Hematopoietic multipotent progenitor cell (in vitro differentiated cells): ENCODE measurements at regions not wholly inside any gene's neighbourhood (a gene's known extent, or its start where the extent isn't known, plus 50 kb on each side); places are given as distances from the start of the nearest gene placed in this dataset.
"Not testable (repeated sequence)": the region's sequence is repeated elsewhere in the genome, so short reads cannot be mapped to it uniquely, and the experiment has no call there.

ENCODE experiments used
- DNase-seq, 3 donors: peaks; one replicate each; pipeline ENCODE4 v3.0.0-alpha.2; 2011 to 2015; ENCODE audit warnings: low read depth in 2 of 3, low spot score in 2 of 3

DNA sequence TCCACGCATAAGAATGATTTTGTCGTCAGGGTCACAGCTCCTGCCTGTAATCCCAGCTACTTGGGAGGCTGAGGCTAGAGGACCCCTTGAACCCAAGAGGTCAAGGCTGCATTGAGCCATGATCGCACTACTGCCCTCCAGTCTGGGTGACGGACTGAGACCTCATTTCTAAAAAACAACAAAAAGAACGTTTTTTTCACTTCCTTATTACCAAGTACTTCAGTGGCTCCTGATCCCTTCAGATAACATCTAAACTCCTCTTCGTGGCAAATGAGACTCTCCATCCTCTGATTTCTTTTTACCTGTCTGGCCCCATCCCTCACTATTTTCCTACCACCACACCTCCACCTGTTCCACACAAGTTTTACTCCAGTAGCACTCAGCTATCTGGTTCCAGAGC, 105.4 kb upstream of the TLK1 start:
- DNase-seq, result no peak

DNA sequence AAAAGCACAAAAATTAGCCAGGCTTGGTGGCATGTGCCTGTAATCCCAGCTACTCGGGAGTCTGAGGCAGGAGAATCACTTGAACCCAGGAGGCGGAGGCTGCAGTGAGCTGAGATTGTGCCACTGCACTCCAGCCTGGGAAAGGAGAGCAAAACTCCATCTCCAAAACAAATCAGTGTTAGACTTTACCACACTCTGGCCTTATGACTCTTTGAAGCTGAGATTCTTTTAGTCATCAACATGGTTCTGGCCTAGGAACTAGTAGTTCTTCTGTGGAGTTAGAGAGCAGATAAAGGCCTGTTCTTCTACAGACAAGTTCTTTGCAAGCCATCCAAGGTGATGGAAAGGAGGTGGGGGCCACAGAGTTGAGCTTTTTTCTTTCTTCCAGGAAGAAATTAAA, 100.8 kb upstream of the TLK1 start:
- not testable (repeated sequence) for DNase-seq

DNA sequence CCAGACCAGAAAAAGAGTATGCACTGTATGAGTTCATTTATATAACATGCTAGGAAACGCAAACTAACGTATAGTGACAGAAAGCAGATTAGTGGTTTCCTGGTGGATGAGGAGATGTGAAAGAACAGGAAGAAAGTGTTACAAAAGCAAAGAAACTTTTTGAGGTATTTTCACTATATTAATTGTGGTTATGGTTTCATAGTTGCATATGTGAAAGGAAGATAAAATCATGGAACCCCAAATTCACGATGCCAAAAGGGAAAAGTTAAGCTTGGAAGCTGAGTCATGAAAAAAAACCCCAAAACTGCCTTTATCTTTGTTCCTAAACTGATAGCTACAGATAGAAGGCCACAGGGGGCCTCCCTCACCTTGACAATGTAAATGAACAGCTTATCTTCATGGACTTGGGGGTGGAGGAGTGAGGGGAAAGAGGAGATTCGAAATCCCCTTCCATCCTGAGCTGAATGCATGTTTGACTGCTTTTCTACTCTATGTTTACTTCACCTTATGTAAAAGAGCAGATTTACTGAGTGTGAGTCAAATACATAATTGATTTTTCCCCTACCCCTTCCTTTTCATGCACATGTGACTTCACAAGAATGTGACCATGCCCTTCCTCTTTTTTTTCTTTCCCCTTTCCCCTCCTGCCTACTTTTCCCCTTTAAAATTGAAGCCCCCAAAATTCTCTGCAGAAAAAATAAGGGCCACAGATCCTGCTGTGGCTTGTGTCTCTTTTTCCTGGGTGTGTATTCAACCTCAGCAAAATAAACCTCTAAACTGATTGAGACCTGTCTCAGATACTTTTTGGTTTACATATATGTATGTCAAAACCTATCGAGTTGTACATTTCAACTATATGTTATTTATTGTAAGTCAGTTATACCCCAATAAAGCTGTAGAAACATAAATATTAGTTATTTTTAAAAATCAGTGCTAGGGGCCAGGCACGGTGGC, 100.1 kb upstream of the TLK1 start:
- DNase-seq, result peak in 2 of 3 donors; percentile 54 to 75

DNA sequence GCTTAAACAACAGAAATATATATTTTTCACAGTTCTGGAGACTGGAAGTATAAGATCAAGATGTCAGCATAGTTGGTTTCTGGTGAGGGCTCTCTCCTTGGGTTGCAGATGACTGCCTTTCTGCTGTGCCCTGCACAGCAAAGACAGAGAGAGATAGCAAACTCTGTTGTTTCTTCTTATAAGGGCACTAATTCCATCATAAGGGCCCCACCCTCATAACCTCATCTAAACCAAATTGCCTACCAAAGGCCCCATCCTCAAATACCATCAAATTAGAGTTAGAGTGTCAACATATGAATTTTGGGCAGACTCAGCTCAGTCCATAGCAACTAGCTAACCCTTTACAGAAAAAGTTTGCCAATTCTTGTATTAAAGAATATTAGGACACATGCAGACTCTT, 94.0 kb upstream of the TLK1 start:
- DNase-seq, result no peak

DNA sequence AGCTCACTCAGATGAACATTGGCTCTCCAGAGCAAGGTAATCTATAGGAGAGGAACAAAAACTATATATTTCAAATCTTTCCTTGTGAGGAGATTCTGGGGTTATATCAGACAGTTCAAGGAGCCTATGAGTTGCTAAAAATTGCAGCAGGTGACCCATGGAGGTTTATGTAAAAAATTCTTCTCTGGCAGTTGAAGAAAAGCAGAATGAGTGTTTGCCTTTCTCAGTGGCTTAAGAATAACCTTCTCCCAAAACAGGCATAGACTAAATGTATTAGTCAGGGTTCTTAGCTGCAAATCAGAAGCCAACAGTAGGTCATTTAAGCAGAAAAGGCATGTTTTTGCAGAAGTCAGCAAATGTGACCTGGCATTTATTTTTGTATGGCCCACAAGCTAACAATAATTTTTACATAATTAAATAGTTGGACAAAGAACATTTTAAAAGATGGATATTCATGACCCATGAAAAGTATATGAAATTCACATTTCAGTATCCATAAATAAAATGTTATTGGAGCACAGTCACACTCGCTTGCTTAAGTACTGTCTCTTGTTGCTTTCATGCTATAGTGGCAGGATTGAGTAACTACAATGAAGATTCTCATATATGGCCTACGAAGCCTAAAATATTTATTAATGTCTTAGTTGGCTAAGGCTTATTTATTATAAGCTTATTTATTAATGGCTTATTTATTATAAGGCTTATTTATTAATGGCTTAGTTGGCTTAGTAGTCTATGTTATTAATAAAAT, 93.4 kb upstream of the TLK1 start:
- DNase-seq, result no peak

DNA sequence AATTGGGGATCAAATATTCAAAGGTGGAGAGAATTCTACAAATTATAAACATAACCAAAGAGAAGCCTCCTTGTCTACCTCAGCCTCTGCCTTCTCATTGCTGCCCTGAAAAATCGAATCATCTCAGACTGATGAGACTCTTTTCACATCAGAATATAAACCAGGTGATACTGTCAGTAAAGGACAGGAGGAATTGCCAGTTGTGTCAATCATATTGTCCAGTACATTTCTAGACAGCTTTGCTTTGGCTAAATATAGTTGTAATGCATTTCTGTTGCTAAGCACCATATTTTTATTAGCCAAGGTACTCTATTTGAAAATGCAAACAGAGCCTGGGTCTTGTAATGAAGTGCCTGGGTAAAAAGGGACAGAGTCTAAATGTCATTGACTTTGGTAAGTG, 92.6 kb upstream of the TLK1 start:
- DNase-seq, result no peak

DNA sequence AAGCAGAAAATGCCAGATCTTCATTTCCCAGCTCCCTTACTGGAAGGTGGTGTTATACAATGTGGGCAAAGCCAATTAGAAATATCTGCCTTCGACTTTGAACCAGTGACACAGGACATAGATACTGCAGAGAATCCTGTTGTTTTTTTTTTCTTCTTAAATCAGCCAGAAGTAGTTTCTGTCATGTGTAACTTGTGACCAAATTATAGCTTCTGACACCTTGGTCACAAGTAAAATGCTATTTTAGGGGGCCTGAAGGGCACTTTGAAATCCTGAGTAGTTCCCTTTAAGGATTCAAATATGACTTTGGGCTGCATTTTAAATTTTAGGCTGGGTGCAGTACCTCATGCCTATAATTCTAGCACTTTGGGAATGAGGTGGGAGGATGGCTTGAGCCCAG, 89.0 kb upstream of the TLK1 start:
- no peak for DNase-seq

DNA sequence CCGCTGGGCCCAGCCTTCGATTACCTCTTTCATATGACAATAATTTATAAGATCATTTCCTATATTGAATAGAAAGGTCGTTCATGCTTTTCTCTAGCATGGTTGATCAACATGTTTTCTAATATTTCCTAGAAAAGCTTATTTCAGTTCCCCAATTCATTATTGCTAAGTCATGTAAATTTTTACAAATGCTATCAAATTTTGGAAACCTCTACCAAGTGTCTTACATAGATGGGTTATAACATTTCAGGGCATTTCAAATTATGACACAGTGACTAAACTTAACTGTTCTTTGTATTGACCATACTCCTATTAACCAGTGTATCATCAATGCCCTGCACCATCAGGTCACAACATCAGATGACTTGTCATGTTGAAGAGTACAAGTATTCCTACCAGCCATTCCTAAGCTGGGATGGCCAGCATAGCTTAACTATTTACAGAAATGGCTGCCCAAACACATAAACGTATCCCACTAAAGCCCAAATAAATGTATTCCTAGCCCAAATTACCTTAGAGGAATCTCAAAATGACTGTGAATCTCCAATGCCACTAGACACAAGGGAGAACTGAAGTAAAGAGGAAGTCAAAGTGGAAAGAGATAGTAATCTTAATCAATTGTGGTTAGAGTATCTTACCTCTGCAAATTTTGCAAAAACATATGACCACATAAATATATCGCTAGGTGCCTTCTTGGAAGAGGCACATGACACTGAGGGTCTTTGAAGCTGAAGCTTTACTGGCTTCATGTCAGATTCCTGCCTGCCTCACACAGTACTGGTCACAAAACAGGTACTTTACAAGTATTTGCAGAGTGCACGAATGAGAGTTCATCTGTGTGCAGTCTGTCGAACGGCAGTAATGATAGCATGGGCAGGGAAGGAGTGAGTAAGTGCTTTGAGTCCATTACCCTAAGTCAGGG, 87.3 kb upstream of the TLK1 start:
- peak; percentile 17 to 81 (median 43) for DNase-seq

DNA sequence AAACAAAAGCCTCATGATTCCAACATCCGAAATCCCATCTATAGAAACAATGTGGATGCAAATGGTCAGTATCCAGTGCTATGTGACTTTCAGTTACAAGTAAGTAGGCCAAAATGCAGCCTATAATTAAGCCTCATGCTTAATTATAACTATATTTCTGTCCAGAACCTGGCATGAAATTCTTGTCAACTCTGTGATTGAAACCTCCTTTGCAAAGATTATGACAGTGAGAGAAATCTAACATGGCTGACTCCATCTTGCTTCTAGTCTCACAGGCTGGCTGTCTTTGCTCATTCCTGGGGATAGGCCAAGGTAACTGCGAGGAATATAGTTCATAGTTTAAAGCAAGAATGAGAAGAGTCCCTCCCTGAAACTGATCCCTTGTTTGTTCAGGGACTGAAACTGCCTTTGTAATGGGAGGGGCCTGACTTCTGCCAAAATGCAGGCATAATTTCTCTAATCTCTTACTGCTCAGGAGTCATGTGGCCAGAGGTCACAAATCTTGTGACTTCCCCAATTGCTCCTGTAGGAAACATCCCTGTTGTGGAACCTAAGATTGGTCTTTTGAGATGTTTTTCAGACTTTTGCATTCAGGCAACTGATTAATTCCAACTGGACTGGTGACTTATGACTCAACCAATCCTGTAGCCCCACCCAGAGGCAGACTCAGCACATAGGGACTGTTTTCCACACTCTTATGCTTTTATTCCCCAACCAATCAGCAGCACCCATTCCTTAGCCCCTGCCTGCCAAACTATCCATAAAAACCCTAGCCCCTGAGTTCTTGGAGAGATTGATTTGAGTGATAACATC, 84.5 kb upstream of the TLK1 start:
- DNase-seq, result peak in 1 of 3 donors; percentile 19

DNA sequence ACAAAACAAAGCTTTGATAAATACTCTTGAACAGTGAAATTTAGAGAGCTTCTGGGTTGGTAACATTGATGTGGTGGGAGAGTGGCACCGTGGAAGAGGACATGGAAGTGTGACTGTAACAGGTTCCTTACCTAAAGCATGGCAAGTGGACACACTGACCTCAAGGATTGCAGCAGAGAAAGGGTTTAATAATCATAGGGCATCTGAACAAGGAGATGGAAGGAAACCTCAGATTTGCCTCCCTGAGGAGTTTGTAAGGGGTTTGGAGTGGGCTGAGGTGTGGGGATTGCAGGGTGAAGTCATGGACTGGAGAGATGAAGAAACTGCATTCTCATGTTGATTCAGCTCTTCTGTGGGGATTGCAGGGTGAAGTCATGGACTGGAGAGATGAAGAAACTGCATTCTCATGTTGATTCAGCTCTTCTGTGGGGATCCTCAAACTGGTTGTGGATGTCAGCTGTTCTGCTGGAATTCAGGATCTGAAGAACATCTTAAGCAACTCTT, 83.8 kb upstream of the TLK1 start:
- no peak for DNase-seq

DNA sequence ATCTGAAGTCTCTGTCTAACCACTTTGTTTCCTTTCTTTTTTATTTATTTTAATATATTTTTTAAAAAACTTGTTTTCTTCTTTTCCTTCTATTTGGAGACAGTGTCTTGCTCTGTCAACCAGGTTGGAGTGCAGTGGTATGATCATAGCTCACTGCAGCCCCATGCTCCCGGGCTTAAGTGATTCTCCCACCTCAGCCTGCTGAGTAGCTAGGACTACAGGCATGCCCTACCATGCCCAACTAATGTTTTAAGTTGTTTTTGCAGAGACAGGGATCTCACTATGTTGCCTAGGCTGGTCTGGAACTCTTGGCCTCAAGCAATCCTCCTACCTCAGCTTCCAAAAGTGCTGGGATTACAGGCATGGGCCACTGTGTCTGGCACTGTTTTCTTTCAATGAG, 81.1 kb upstream of the TLK1 start:
- no peak for DNase-seq

DNA sequence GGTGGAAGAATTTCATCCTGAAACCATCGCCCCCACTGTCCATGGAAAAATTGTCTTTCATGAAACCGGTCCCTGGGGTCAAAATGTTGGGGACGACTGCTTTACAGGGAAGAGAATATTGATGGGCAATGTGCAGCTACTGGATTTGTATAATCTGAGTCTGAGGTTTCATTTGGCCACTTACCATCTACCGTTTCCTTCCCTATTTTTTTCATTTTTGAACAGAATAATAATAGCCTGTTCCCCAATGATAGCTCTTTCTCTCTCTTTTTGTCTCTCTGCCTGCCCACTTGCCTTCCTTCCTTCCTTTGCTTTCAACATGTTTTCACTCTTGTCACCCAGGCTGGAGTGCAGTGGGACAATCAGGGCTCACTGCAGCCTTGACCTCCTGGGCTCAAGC, 78.3 kb upstream of the TLK1 start:
- peak in 1 of 3 donors; percentile 39 for DNase-seq

DNA sequence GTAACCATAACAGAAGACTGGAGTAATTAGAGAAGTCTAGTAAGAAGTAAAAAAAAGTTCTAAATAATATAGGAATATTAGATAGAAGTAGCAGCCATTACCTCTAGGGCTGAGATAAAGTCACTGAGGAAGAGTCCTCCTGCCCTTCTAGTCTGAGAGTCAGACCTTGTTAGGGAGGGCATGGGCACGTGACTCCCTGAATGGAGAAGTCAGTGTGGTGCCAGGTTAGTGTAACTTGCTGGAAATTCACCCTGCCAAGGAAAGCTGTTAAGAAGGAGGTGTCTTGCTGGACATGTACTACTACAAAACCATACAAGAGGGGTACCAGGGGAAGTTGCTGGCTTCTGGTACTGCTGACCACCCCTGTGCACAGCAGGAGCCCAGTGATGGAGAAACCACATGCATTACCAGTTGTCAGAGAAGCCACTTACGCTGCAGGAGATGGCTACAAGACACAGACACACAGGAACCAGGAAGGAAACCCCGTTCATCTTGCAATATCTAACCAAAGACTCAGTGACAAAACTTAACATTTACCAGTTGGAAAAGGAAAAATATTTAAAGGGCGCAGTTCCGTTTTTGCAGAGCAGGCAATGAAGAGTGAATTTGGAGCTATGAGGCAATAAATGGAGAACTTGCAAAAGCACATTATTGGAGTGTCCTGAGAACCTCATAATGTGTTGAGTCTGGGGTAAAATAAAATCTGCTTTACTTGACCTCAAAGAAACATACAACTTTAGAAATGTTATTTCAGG, 77.2 kb upstream of the TLK1 start:
- DNase-seq, result peak in 2 of 3 donors; percentile 14 to 53

DNA sequence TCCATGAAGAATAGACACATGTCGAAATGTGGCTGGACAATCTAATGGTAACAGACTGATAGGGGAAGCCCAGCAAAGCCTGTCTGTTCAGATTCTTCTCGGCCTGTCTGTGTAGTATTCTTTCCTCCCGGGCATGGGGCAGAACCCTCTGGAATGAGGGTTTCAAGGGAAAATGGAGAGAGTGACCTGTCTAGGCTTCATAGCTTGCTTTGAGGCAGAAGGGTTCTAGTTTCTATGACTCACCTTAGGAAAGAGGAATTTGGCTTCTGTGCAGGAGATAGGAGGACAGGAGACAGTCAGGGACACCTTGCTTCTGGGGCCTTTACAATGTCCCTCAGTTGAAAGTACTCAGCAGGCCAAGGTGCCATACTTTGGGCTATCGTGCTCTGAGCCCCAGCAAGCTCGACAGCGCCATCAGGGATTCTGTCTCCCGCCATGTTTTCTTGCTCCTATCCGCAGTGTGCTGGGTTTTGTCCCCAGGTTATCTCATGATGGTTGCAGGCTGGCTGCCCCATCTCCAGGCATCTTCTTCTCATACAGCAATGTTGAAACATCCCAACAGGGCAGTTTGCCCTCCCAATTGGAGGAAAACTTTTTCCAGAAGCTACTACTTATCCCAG, 74.7 kb upstream of the TLK1 start:
- no peak for DNase-seq

DNA sequence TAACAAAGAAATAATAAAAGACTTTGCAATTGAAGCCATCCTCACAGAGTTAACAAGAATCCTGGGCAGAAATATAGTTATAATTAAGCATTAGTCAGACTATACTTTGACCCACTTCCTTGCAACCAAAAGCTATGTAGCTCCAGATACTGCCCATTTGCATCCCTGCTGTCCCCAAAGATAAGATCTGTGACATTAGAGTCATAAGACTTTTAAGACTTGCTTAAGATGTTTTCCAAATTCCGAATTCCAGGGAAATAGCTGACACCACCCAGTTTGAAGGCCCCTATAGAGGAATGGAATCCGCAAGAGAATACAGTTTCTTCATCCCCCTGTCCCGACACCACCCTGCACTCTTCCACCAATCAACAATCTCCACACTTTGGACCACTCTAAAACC, 69.5 kb upstream of the TLK1 start:
- DNase-seq, result no peak

DNA sequence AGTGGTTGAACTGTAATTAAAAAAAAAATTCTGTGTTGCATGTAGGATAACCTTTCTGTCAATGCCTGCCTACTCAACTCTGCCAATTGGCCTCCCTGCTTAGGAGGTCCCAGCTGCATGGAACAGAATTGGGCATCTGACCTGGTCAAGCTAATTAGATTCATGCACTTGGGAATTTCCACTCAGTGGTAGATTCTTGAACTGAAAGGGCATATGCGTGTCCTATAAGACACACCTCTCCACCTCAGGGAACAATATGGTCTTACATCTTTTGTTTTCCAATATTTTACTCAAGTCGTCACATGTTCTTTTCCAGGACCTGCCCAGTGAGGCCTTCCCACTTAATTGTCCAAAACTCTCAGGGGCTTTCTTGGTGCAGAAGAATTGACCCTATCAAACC, 68.1 kb upstream of the TLK1 start:
- no peak for DNase-seq

DNA sequence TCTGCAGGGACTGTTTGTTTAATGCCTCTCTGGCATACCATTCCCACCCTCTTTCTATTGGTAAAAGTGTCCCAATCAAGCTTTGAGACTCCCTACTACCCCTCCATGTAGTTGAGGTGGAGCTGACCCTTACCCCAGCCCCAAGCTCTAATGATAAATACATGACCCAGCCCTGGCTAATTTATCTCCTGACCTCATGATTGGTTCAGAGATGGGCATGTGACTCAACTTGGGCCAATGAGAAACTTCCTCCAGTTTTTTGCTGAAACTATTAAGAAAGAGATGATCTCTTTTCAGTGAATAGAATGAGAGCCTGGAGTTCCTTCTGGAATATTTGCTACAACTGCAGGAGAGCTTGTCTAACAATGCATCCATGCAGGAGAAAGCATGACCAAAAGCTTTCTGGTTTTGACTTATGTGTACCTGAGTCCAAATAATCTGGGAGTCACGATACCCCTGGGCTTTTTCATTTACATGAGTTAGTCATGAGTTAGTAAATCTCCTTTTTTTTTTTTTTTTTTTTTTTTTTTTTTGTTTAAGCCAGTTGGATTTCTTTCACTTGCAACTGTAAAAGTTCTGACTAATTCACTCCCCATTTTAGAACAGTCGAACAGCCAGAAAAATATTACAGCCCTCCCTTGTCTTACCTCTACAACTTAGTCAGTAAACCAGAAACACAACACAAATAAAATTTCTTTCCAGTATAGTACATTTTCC, 66.5 kb upstream of the TLK1 start:
- no peak for DNase-seq

DNA sequence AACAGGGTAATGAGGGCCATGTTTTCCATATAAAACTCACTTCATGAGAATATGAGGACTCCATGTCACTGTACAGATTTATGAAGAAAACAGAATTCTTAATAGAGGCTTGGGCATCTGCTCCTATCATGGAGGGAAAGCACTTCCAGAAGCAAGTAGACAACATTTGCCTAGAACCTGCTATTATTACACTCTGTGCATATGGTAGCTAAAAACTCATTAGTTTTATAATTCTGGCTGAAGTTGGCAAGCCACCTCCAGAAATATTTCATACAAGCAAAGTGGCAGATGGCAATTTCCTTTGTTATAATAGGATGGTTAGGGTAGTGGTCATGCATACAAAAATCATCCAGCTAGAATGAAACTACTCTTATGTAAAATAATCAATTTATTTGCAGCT, 65.8 kb upstream of the TLK1 start:
- DNase-seq, result no peak
